D721Med (cell line): ENCODE measurements at regions not wholly inside any gene's neighbourhood (a gene's known extent, or its start where the extent isn't known, plus 50 kb on each side); places are given as distances from the start of the nearest gene placed in this dataset.
"Not testable (repeated sequence)": the region's sequence is repeated elsewhere in the genome, so short reads cannot be mapped to it uniquely, and the experiment has no call there.

Source experiments
- DNase-seq: peaks from one replicate; pipeline ENCODE4 v3.0.0; 2011; ENCODE audit warnings: low spot score; ENCODE audit not compliant: insufficient read length
- FAIRE-seq: peaks from 2 replicates; lab custom pipeline; 2011; peaks lifted over from hg19 to GRCh38; lab: Jason Lieb, UNC
- TF ChIP-seq, protein P1 (sequence below): IDR thresholded peaks from 2 replicates; pipeline ENCODE4 v1.5.1; 2012; ENCODE audit warnings: mild to moderate bottlenecking, control low read depth; ENCODE audit not compliant: insufficient read depth; ENCODE audit errors: missing control alignments

DNA sequence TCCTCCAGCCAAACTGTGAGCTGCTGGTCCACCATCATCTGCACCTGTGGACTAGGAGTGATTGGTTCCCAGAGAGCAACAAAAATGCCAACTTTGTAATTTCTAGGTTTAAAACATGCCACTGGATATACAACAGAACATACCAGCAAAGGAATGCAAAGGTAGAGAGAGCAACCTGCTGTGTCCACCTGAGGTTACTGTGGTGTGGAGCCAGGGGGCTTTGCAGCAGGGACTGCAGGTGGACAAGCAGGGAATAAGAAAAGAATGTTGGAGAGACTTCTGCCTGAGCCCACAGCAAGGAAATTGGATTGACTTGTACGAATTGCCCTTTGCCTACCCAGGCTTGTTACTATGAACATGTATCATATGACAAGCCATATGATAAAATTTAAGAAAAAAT lies 345.2 kb upstream of the SPHKAP start:
- TF ChIP-seq, protein P1, sequence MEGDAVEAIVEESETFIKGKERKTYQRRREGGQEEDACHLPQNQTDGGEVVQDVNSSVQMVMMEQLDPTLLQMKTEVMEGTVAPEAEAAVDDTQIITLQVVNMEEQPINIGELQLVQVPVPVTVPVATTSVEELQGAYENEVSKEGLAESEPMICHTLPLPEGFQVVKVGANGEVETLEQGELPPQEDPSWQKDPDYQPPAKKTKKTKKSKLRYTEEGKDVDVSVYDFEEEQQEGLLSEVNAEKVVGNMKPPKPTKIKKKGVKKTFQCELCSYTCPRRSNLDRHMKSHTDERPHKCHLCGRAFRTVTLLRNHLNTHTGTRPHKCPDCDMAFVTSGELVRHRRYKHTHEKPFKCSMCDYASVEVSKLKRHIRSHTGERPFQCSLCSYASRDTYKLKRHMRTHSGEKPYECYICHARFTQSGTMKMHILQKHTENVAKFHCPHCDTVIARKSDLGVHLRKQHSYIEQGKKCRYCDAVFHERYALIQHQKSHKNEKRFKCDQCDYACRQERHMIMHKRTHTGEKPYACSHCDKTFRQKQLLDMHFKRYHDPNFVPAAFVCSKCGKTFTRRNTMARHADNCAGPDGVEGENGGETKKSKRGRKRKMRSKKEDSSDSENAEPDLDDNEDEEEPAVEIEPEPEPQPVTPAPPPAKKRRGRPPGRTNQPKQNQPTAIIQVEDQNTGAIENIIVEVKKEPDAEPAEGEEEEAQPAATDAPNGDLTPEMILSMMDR: no peak
- DNase-seq (no peak), FAIRE-seq (no peak)

DNA sequence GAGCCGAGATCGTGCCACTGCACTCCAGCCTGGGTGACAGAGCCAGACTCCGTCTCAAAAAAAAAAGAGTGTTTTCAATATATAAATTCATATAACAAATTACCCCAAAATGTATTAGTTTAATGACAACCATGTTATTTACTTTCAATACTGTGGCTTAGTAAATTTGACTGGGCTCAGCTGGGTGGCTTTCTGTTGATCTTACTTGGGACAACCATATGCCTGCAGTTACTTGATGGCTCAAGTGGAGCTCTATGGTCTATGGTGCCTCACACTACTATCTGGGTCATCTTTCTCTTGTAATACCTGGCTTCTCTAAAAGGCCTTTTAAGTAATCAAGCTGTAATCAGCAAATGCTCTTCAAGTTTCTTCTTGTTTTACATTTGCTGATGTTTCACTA lies 341.5 kb upstream of the SPHKAP start:
- TF ChIP-seq, protein P1: no peak
- FAIRE-seq: no peak
- DNase-seq: no peak

DNA sequence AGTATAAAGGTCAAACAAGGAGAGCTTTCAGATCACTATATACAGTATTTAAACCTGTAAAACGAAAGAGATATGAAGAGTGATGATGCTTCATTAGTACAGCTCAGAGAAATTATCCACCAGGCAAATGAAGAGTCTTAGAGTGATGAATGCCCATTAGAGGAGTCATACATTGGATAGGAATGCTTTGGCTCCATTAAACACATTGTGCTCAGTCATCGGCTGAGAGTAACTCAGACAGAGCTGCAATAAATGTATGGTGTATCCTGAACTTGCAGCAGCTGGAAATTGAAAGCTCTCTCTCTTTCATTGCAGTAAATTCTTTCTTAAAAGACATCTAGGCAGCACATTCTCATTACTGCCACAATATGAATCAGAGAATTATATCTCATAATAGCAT lies 340.8 kb upstream of the SPHKAP start:
- no peak for FAIRE-seq
- TF ChIP-seq, protein P1: no peak
- no peak for DNase-seq

DNA sequence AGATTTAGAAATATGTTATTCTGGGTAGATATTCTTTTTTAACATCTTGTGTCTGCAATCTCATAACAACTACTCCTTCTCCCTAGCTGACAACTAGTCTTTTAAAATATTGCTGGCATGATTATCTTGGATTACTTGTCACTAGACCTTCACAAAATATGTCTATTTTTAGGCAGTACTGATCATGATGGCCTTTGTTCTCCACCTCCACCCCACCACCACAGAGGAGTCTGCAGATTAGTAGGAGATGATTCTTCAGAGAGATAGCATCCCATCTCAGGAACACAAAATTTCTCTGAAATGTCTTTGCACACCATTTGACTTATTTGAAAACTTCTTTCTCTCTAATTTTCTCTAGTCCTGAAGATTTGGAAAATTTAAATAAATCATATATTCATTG lies 338.1 kb upstream of the SPHKAP start:
- no peak for DNase-seq
- TF ChIP-seq, protein P1: no peak
- FAIRE-seq: no peak

DNA sequence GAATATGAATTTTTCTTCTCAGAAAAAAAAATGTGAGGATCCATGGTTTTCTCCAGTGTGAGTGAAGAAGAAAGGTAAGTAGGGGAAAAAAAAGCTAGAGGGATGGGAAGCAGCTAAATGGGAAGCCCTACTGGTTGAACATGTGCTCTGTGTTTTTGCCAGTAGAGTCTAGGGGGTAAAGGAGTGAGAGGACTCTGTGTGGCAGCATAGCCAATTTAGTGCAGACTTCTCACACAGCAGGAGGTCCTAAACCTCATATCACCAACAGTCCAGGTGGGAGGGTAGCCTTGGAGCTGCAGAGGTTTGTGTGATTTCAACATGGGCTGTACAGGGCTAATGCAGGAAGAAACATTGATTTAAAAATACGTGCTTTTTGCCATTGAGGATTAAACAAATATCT lies 334.5 kb upstream of the SPHKAP start:
- FAIRE-seq (no peak), DNase-seq (no peak)
- TF ChIP-seq, protein P1: no peak

DNA sequence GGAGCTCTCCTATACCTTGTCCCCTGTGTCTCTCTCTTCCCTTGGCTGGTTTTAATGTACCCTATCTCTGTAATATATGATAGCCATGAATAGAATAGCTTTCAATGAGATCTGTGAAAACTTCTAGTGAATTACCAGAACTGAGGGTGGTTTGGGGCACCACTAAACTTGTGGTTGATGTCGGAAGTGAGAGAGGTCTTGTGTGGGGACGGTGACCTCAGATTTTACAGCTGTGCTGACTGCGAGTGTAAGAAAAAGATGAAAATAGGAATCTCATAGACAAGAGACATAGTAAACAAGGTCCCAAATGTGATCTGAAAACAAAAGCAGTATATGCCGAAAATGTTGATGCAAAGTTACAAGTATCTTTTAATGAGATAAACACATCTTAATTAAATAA lies 332.0 kb upstream of the SPHKAP start:
- not testable (repeated sequence) for DNase-seq, FAIRE-seq

DNA sequence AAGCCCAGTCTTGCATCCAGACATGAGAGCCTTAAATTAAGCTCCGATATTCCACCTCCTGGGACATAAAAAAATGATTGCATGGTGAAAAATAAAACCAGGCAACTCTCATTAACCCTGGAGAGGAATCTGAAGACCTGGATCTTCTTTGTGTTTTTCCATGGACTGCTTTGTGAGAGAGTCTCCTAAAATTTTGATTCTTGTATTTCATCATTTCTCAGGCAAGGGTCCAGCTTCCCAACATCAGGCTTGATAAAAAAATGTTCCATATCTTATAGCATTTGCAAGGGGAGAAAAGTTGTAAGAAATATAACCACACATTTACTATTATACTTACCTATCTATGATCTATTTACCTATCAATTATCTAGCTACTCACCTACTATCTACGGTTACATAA lies 327.5 kb upstream of the SPHKAP start:
- no peak for DNase-seq
- TF ChIP-seq, protein P1: no peak

DNA sequence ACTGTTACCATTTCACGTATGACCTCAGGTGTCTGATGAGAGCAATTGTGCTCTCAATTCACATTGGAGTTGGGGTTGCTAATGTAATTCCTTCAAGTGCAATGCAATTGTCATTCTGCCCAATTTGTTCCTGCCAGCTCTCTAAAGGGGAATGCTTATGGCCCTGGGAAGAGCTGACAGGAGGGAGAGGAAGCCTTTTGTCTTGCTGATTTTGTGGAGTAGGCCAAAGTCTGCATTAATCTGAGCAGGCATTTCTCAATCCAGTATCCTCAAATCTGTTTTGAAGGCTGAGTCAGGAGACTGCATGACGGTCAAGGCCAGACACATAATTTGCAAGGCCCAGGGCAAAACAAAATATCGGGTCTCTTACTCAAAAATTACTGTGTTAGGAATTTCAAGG lies 326.4 kb upstream of the SPHKAP start:
- TF ChIP-seq, protein P1: no peak
- FAIRE-seq: no peak

More for the DNA sequence above, 327.5 kb upstream of the SPHKAP start:
- no peak for FAIRE-seq

More for the DNA sequence above, 326.4 kb upstream of the SPHKAP start:
- DNase-seq: no peak
